NT2/D1 (cell line): ENCODE measurements at regions not wholly inside any gene's neighbourhood (a gene's known extent, or its start where the extent isn't known, plus 50 kb on each side); places are given as distances from the start of the nearest gene placed in this dataset.

Source experiments
- DNase-seq: peaks from one replicate; pipeline ENCODE4 v3.0.0-alpha.2; 2011; ENCODE audit warnings: low read depth, low spot score
- H3K27me3 ChIP-seq: 2 replicates; pipeline ENCODE4 v1.6.0; 2011; ENCODE audit warnings: mild to moderate bottlenecking; ENCODE audit not compliant: insufficient read length, insufficient read depth
- H3K36me3 ChIP-seq: 2 replicates; pipeline ENCODE4 v1.6.1; 2011; ENCODE audit warnings: mild to moderate bottlenecking, low read length, mixed read lengths; ENCODE audit not compliant: insufficient read depth, insufficient read length
- H3K4me1 ChIP-seq: 2 replicates; pipeline ENCODE4 v1.5.1; 2011; ENCODE audit not compliant: insufficient read depth, insufficient read length
- H3K4me3 ChIP-seq: 2 replicates; pipeline ENCODE4 v1.5.1; 2011; ENCODE audit warnings: low read depth; ENCODE audit not compliant: insufficient read length
- H3K9ac ChIP-seq: 2 replicates; pipeline ENCODE4 v1.6.0; 2011; ENCODE audit warnings: low read depth; ENCODE audit not compliant: insufficient read length
- H3K9me3 ChIP-seq: 2 replicates; pipeline ENCODE4 v1.5.1; 2011; ENCODE audit warnings: mild to moderate bottlenecking, low read length; ENCODE audit not compliant: insufficient read depth
- SUZ12 ChIP-seq: IDR thresholded peaks from 2 replicates; pipeline ENCODE4 v1.6.1; 2011; ENCODE audit not compliant: insufficient read length, insufficient read depth; ENCODE audit errors: extremely low read depth
- YY1 ChIP-seq: IDR thresholded peaks from 2 replicates; pipeline ENCODE4 v1.6.1; 2011; ENCODE audit not compliant: insufficient read length, insufficient read depth
- ZNF274 ChIP-seq: IDR thresholded peaks from 2 replicates; pipeline ENCODE4 v1.6.1; 2011; ENCODE audit warnings: mild to moderate bottlenecking, low read depth, low read length

GRCh38 chrX:30971774-30972603 lies 82.9 kb upstream of the TAB3 start:
- peak; percentile 22 for DNase-seq
- no peaks in the 10 kb centered on the region for H3K4me1 ChIP-seq
- TF ChIP-seq ZNF274 (no peak), SUZ12 (no peak), YY1 (no peak)
- H3K9ac ChIP-seq, result no peak overlapping the region
- no peaks in the 10 kb centered on the region for H3K9me3 ChIP-seq
- no peak overlapping the region for H3K4me3 ChIP-seq
- no peaks in the 10 kb centered on the region for H3K27me3 ChIP-seq
- no peaks in the 10 kb centered on the region for H3K36me3 ChIP-seq

- H3K4me1 ChIP-seq, result no peaks in the 10 kb centered on the region
- TF ChIP-seq ZNF274 (no peak), YY1 (no peak), SUZ12 (no peak)
- H3K9ac ChIP-seq, result no peak overlapping the region
- no peaks in the 10 kb centered on the region for H3K9me3 ChIP-seq
- no peak for DNase-seq
- no peak overlapping the region for H3K4me3 ChIP-seq
- H3K36me3 ChIP-seq, result no peaks in the 10 kb centered on the region
- H3K27me3 ChIP-seq, result no peaks in the 10 kb centered on the region
These were observed 78.5 kb upstream of the TAB3 start for GRCh38 chrX:30967516-30967915.

GRCh38 chrX:30965767-30966166 lies 76.7 kb upstream of the TAB3 start:
- no peak overlapping the region for H3K9ac ChIP-seq
- DNase-seq, result no peak
- no peaks in the 10 kb centered on the region for H3K36me3 ChIP-seq
- no peak overlapping the region for H3K4me3 ChIP-seq
- no peaks in the 10 kb centered on the region for H3K27me3 ChIP-seq
- no peaks in the 10 kb centered on the region for H3K4me1 ChIP-seq
- no peaks in the 10 kb centered on the region for H3K9me3 ChIP-seq
- TF ChIP-seq YY1 (no peak), ZNF274 (no peak), SUZ12 (no peak)

GRCh38 chrX:30961387-30962174 lies 72.5 kb upstream of the TAB3 start:
- Histone ChIP-seq H3K4me1 (no peaks in the 10 kb centered on the region), H3K27me3 (no peaks in the 10 kb centered on the region), H3K36me3 (no peaks in the 10 kb centered on the region), H3K9me3 (no peaks in the 10 kb centered on the region), H3K9ac (no peak overlapping the region), H3K4me3 (no peak overlapping the region)
- DNase-seq, result no peak
- TF ChIP-seq SUZ12, result no peak
- no peak for TF ChIP-seq ZNF274
- TF ChIP-seq YY1, result no peak

- Histone ChIP-seq H3K27me3 (no peaks in the 10 kb centered on the region), H3K9me3 (no peaks in the 10 kb centered on the region), H3K9ac (no peak overlapping the region), H3K36me3 (no peaks in the 10 kb centered on the region), H3K4me1 (no peaks in the 10 kb centered on the region), H3K4me3 (no peak overlapping the region)
- TF ChIP-seq YY1, result no peak
- no peak for TF ChIP-seq ZNF274
- no peak for TF ChIP-seq SUZ12
- no peak for DNase-seq
These were observed 68.7 kb upstream of the TAB3 start for GRCh38 chrX:30957753-30958152.

- H3K4me3 ChIP-seq, result no peak overlapping the region
- H3K4me1 ChIP-seq, result no peaks in the 10 kb centered on the region
- no peaks in the 10 kb centered on the region for H3K9me3 ChIP-seq
- DNase-seq, result no peak
- TF ChIP-seq SUZ12 (no peak), ZNF274 (no peak), YY1 (no peak)
- no peaks in the 10 kb centered on the region for H3K27me3 ChIP-seq
- no peaks in the 10 kb centered on the region for H3K36me3 ChIP-seq
- no peak overlapping the region for H3K9ac ChIP-seq
These were observed 66.6 kb upstream of the TAB3 start for GRCh38 chrX:30955687-30956086.

GRCh38 chrX:30951003-30951402 lies 61.9 kb upstream of the TAB3 start:
- Histone ChIP-seq H3K36me3 (no peaks in the 10 kb centered on the region), H3K4me1 (no peaks in the 10 kb centered on the region), H3K4me3 (no peak overlapping the region), H3K9me3 (no peaks in the 10 kb centered on the region), H3K27me3 (no peaks in the 10 kb centered on the region), H3K9ac (no peak overlapping the region)
- DNase-seq, result no peak
- TF ChIP-seq YY1 (no peak), ZNF274 (no peak), SUZ12 (no peak)
